OCI-LY7 (cell line): ENCODE measurements at regions not wholly inside any gene's neighbourhood (a gene's known extent, or its start where the extent isn't known, plus 50 kb on each side); places are given as distances from the start of the nearest gene placed in this dataset.

Experiments used
- EZH2phosphoT487 ChIP-seq: fragments of 200-600 bp; sonication (generic); IDR thresholded peaks from 2 replicates; pipeline ENCODE4 v1.6.1; 2018; ENCODE audit warnings: low read depth, borderline replicate concordance, mild to moderate bottlenecking, mixed run types, antibody characterized with exemption, low read length, moderate library complexity, mixed read lengths
- TF ChIP-seq, protein P1 (sequence below): fragments of 200-600 bp; sonication (generic); conservative IDR thresholded peaks from 2 replicates; pipeline ENCODE4 v1.5.1; 2014; ENCODE audit warnings: mild to moderate bottlenecking, antibody characterized with exemption, low read length, moderate library complexity, mixed read lengths

GRCh38 chr9:135344915-135345500 lies 134.6 kb upstream of the PPP1R26 start:
- TF ChIP-seq, protein P1, sequence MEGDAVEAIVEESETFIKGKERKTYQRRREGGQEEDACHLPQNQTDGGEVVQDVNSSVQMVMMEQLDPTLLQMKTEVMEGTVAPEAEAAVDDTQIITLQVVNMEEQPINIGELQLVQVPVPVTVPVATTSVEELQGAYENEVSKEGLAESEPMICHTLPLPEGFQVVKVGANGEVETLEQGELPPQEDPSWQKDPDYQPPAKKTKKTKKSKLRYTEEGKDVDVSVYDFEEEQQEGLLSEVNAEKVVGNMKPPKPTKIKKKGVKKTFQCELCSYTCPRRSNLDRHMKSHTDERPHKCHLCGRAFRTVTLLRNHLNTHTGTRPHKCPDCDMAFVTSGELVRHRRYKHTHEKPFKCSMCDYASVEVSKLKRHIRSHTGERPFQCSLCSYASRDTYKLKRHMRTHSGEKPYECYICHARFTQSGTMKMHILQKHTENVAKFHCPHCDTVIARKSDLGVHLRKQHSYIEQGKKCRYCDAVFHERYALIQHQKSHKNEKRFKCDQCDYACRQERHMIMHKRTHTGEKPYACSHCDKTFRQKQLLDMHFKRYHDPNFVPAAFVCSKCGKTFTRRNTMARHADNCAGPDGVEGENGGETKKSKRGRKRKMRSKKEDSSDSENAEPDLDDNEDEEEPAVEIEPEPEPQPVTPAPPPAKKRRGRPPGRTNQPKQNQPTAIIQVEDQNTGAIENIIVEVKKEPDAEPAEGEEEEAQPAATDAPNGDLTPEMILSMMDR, result no peak
- TF ChIP-seq EZH2phosphoT487, result no peak
